ENCODE measurements at regions not wholly inside any gene's neighbourhood (a gene's known extent, or its start where the extent isn't known, plus 50 kb on each side); places are given as distances from the start of the nearest gene placed in this dataset.

- TF ChIP-seq CTCF (IDR thresholded peaks at IDR 0.05), result no peak
- TF ChIP-seq POLR2A (IDR thresholded peaks at IDR 0.05; ENCODE audit: low read depth), result no peak
Measured at GRCh38 chr20:53880108-53880641, 190.2 kb downstream of the BCAS1 start.
